ENCODE measurements at regions not wholly inside any gene's neighbourhood (a gene's known extent, or its start where the extent isn't known, plus 50 kb on each side); places are given as distances from the start of the nearest gene placed in this dataset.

- no peak for TF ChIP-seq CTCF (IDR thresholded peaks at IDR 0.05)
- DNase-seq = no peak
- Mint-ChIP-seq H3K36me3 (ENCODE audit: low read depth) (no peaks in the 10 kb centered on the region; the same call in 1 of the 2 replicates), H3K27me3 (ENCODE audit: insufficient read depth) (no peaks in the 10 kb centered on the region), H3K4me1 (ENCODE audit: low read depth) (no peaks in the 10 kb centered on the region), H3K9me3 (peaks cover 31% of the 10 kb centered on the region), H3K27ac (no peak overlapping the region), H3K4me3 (no peak overlapping the region)
Measured at GRCh38 chr14:87088588-87088987, 904.4 kb downstream of the GALC start.

GRCh38 chr14:87087881-87088280, 905.1 kb downstream of the GALC start:
- DNase-seq = no peak
- TF ChIP-seq CTCF (IDR thresholded peaks at IDR 0.05) = no peak
- H3K4me1 Mint-ChIP-seq (ENCODE audit: low read depth) = no peaks in the 10 kb centered on the region
- H3K27ac Mint-ChIP-seq = no peak overlapping the region
- H3K36me3 Mint-ChIP-seq (ENCODE audit: low read depth) = no peaks in the 10 kb centered on the region; the same call in 1 of the 2 replicates
- peaks cover 34% of the 10 kb centered on the region for H3K9me3 Mint-ChIP-seq
- H3K27me3 Mint-ChIP-seq (ENCODE audit: insufficient read depth) = no peaks in the 10 kb centered on the region
- H3K4me3 Mint-ChIP-seq = no peak overlapping the region

DNA sequence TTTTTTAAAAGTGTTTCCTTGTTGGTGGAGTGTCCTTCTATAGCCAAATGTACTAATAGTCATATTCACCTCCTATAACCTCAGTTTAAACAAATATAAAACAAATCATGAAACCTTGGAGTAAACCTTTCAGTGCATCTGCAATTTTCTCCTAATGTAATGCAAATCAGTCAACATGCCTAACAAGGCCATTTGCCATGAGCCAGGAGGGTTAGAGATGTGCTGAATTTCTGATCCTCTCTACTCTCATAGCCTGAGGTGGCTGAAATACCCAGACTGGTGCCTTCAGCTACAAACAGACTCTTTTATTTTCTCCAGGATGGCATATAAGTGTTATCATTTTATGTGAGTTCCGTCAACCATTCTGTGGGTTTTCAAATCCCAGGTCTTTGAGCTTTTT, 908.1 kb downstream of the GALC start:
- H3K9me3 Mint-ChIP-seq = peaks cover 37% of the 10 kb centered on the region
- H3K4me3 Mint-ChIP-seq = no peak overlapping the region
- DNase-seq = no peak
- H3K27ac Mint-ChIP-seq = no peak overlapping the region
- peaks cover 6% of the 10 kb centered on the region; the same call in 1 of the 2 replicates for H3K36me3 Mint-ChIP-seq (ENCODE audit: low read depth)
- H3K4me1 Mint-ChIP-seq (ENCODE audit: low read depth) = no peaks in the 10 kb centered on the region
- TF ChIP-seq CTCF (IDR thresholded peaks at IDR 0.05) = no peak
- no peaks in the 10 kb centered on the region for H3K27me3 Mint-ChIP-seq (ENCODE audit: insufficient read depth)

GRCh38 chr14:87082917-87083316, 910.1 kb downstream of the GALC start:
- peaks cover 6% of the 10 kb centered on the region; the same call in 1 of the 2 replicates for H3K36me3 Mint-ChIP-seq (ENCODE audit: low read depth)
- no peak for TF ChIP-seq CTCF (IDR thresholded peaks at IDR 0.05)

GRCh38 chr14:87081004-87081403, 912.0 kb downstream of the GALC start:
- no peak for TF ChIP-seq CTCF (IDR thresholded peaks at IDR 0.05)
- no peak overlapping the region for H3K27ac Mint-ChIP-seq
- H3K9me3 Mint-ChIP-seq = peaks cover 29% of the 10 kb centered on the region
- H3K36me3 Mint-ChIP-seq (ENCODE audit: low read depth) = peaks cover 6% of the 10 kb centered on the region; the same call in 1 of the 2 replicates
- no peaks in the 10 kb centered on the region for H3K4me1 Mint-ChIP-seq (ENCODE audit: low read depth)
- H3K27me3 Mint-ChIP-seq (ENCODE audit: insufficient read depth) = peaks cover 2% of the 10 kb centered on the region; the same call in 1 of the 2 replicates
- no peak for DNase-seq
- no peak overlapping the region for H3K4me3 Mint-ChIP-seq

More at GRCh38 chr14:87082917-87083316, 910.1 kb downstream of the GALC start:
- no peak for DNase-seq
- Mint-ChIP-seq H3K27ac (no peak overlapping the region), H3K9me3 (peaks cover 35% of the 10 kb centered on the region), H3K27me3 (ENCODE audit: insufficient read depth) (peaks cover 2% of the 10 kb centered on the region; the same call in 1 of the 2 replicates), H3K4me3 (no peak overlapping the region), H3K4me1 (ENCODE audit: low read depth) (no peaks in the 10 kb centered on the region)

DNA sequence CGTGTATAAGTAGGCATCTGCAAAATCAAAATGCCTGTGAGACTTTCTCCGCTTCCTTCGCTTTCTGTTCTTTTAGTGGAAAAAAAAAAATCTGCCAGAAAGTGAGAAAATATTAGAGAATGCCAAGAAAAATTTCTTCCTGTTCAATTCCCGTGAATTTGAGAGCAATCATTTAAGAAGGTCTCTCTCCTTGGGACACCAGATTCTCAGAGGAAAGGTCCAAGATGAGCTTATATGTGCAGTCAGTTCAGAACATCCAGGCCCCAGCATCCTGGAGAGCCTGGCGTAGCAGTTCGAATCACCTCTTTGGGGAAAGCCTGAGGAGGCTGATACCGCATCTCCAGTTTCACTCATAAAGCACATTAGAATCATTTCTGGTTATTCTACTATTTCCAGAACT, 912.8 kb downstream of the GALC start:
- H3K27me3 Mint-ChIP-seq (ENCODE audit: insufficient read depth) = peaks cover 2% of the 10 kb centered on the region; the same call in 1 of the 2 replicates
- no peak overlapping the region for H3K27ac Mint-ChIP-seq
- no peak overlapping the region for H3K4me3 Mint-ChIP-seq
- H3K4me1 Mint-ChIP-seq (ENCODE audit: low read depth) = no peaks in the 10 kb centered on the region
- peaks cover 25% of the 10 kb centered on the region for H3K9me3 Mint-ChIP-seq
- H3K36me3 Mint-ChIP-seq (ENCODE audit: low read depth) = peaks cover 6% of the 10 kb centered on the region; the same call in 1 of the 2 replicates
- TF ChIP-seq CTCF (IDR thresholded peaks at IDR 0.05) = no peak
- DNase-seq = no peak
